Smooth muscle cell (in vitro differentiated cells): ENCODE measurements at regions not wholly inside any gene's neighbourhood (a gene's known extent, or its start where the extent isn't known, plus 50 kb on each side); places are given as distances from the start of the nearest gene placed in this dataset.

Source experiments
- DNase-seq: peaks from one replicate; lab custom pipeline; 2025; ENCODE audit not compliant: unreplicated experiment; lab: John Stamatoyannopoulos, UW
- H2AFZ ChIP-seq: fragments of 200-600 bp; sonication (generic); 2 replicates; pipeline ENCODE4 v1.6.0; 2016; ENCODE audit warnings: antibody characterized with exemption, low read depth, mild to moderate bottlenecking
- H3F3A ChIP-seq: fragments of 200-600 bp; sonication (generic); 2 replicates; pipeline ENCODE4 v1.6.0; 2017; ENCODE audit warnings: antibody characterized with exemption, low read depth
- H3K27ac ChIP-seq: fragments of 200-600 bp; sonication (generic); 2 replicates; pipeline ENCODE4 v1.5.1; 2016; ENCODE audit warnings: low read depth, mild to moderate bottlenecking
- H3K27me3 ChIP-seq: fragments of 200-600 bp; sonication (generic); 2 replicates; pipeline ENCODE4 v1.6.1; 2016; ENCODE audit warnings: low read depth, mild to moderate bottlenecking
- H3K36me3 ChIP-seq: fragments of 200-600 bp; sonication (generic); 2 replicates; pipeline ENCODE4 v1.5.1; 2016; ENCODE audit warnings: low read depth
- H3K4me1 ChIP-seq: fragments of 200-600 bp; sonication (generic); 2 replicates; pipeline ENCODE4 v1.5.1; 2016; ENCODE audit warnings: low read depth
- H3K4me2 ChIP-seq: fragments of 200-600 bp; sonication (generic); 2 replicates; pipeline ENCODE4 v1.6.0; 2016; ENCODE audit warnings: mild to moderate bottlenecking
- H3K4me3 ChIP-seq: fragments of 200-600 bp; sonication (generic); 2 replicates; pipeline ENCODE4 v1.5.1; 2016; ENCODE audit warnings: mild to moderate bottlenecking
- H3K79me2 ChIP-seq: fragments of 200-600 bp; sonication (generic); 2 replicates; pipeline ENCODE4 v1.6.0; 2016; ENCODE audit warnings: low read depth, mild to moderate bottlenecking
- H3K9ac ChIP-seq: fragments of 200-600 bp; sonication (generic); 2 replicates; pipeline ENCODE4 v1.6.0; 2016; ENCODE audit warnings: low read depth
- H3K9me3 ChIP-seq: fragments of 200-600 bp; sonication (generic); replicated peaks from 2 replicates; pipeline ENCODE4 v1.5.1; 2016; ENCODE audit warnings: low read depth
- H4K20me1 ChIP-seq: fragments of 200-600 bp; sonication (generic); 2 replicates; pipeline ENCODE4 v1.6.0; 2016; ENCODE audit warnings: low read depth
- CTCF ChIP-seq: fragments of 200-600 bp; sonication (generic); IDR thresholded peaks from 2 replicates; pipeline ENCODE4 v1.5.1; 2017; ENCODE audit warnings: borderline replicate concordance, mild to moderate bottlenecking, antibody characterized with exemption; ENCODE audit not compliant: insufficient read depth, poor library complexity, severe bottlenecking
- WGBS: methylation state at CpG from one replicate; pipeline ENCODE4 v1.1.7; 2016; ENCODE audit warnings: low lambda C conversion rate; 5-methylcytosine and 5-hydroxymethylcytosine counted together

- Histone ChIP-seq H2AFZ (no peak overlapping the region), H3K27ac (no peak overlapping the region), H3K9ac (no peak overlapping the region), H3K36me3 (no peaks in the 10 kb centered on the region), H3F3A (no peaks in the 10 kb centered on the region), H4K20me1 (no peaks in the 10 kb centered on the region), H3K4me2 (no peak overlapping the region), H3K4me3 (no peak overlapping the region), H3K9me3 (no peaks in the 10 kb centered on the region), H3K27me3 (peaks cover 8% of the 10 kb centered on the region), H3K4me1 (no peaks in the 10 kb centered on the region), H3K79me2 (no peaks in the 10 kb centered on the region)
- DNase-seq: no peak
- WGBS: 89% methylated on average over 18 of the region's 18 CpGs
- no peak for TF ChIP-seq CTCF
Measured at GRCh38 chr2:11103984-11104793, 51.1 kb upstream of the SLC66A3 start.

- H3K9me3 ChIP-seq: no peaks in the 10 kb centered on the region
- no peak for TF ChIP-seq CTCF
Measured at GRCh38 chr2:11104794-11105660, 50.2 kb upstream of the SLC66A3 start.

More at GRCh38 chr2:11104794-11105660, 50.2 kb upstream of the SLC66A3 start:
- Histone ChIP-seq H3K4me2 (no peak overlapping the region), H2AFZ (no peak overlapping the region), H4K20me1 (no peaks in the 10 kb centered on the region), H3K4me3 (no peak overlapping the region), H3K36me3 (no peaks in the 10 kb centered on the region), H3K27me3 (peaks cover 8% of the 10 kb centered on the region), H3K79me2 (no peaks in the 10 kb centered on the region), H3K27ac (no peak overlapping the region), H3F3A (no peaks in the 10 kb centered on the region), H3K4me1 (no peaks in the 10 kb centered on the region), H3K9ac (no peak overlapping the region)
- no peak for DNase-seq
- WGBS: 94% methylated on average over 32 of the region's 34 CpGs
